ENCODE measurements at regions not wholly inside any gene's neighbourhood (a gene's known extent, or its start where the extent isn't known, plus 50 kb on each side); places are given as distances from the start of the nearest gene placed in this dataset.
"Not testable (repeated sequence)": the region's sequence is repeated elsewhere in the genome, so short reads cannot be mapped to it uniquely, and the experiment has no call there.

GRCh38 chr6:144434308-144434990 lies 149.3 kb downstream of the UTRN start:
- DNase-seq (ENCODE audit: low read depth): no peak

GRCh38 chr6:144435602-144436426 lies 150.7 kb downstream of the UTRN start:
- no peak for DNase-seq (ENCODE audit: low read depth)

- no peak for DNase-seq (ENCODE audit: low read depth)
Measured at GRCh38 chr6:144437105-144437504, 152.0 kb downstream of the UTRN start.

GRCh38 chr6:144438103-144438502 lies 153.0 kb downstream of the UTRN start:
- no peak for DNase-seq (ENCODE audit: low read depth)

GRCh38 chr6:144439016-144439415 lies 153.9 kb downstream of the UTRN start:
- DNase-seq (ENCODE audit: low read depth): no peak

- not testable (repeated sequence) for DNase-seq (ENCODE audit: low read depth)
Measured at GRCh38 chr6:144441801-144442200, 156.7 kb downstream of the UTRN start.

- DNase-seq (ENCODE audit: low read depth): no peak
Measured at GRCh38 chr6:144443157-144443556, 158.0 kb downstream of the UTRN start.

- DNase-seq (ENCODE audit: low read depth): no peak
Measured at GRCh38 chr6:144447472-144447871, 162.3 kb downstream of the UTRN start.

GRCh38 chr6:144449218-144449617 lies 164.1 kb downstream of the UTRN start:
- DNase-seq (ENCODE audit: low read depth): no peak

GRCh38 chr6:144449911-144450597 lies 164.9 kb downstream of the UTRN start:
- no peak for DNase-seq (ENCODE audit: low read depth)

- DNase-seq (ENCODE audit: low read depth): no peak
Measured at GRCh38 chr6:144460327-144461095, 175.4 kb downstream of the UTRN start.

- no peak for DNase-seq (ENCODE audit: low read depth)
Measured at GRCh38 chr6:144462058-144462457, 176.9 kb downstream of the UTRN start.

GRCh38 chr6:144466716-144467115 lies 181.6 kb downstream of the UTRN start:
- DNase-seq (ENCODE audit: low read depth): no peak

GRCh38 chr6:144467172-144467762 lies 182.1 kb downstream of the UTRN start:
- DNase-seq (ENCODE audit: low read depth): no peak

- DNase-seq (ENCODE audit: low read depth): no peak
Measured at GRCh38 chr6:144467921-144468320, 182.8 kb downstream of the UTRN start.

- DNase-seq (ENCODE audit: low read depth): peak; percentile 14
Measured at GRCh38 chr6:144468709-144469108, 183.6 kb downstream of the UTRN start.

GRCh38 chr6:144469144-144469575 lies 184.0 kb downstream of the UTRN start:
- DNase-seq (ENCODE audit: low read depth): no peak

- DNase-seq (ENCODE audit: low read depth): not testable (repeated sequence)
Measured at GRCh38 chr6:144470201-144470600, 185.1 kb downstream of the UTRN start.

- DNase-seq (ENCODE audit: low read depth): no peak
Measured at GRCh38 chr6:144471986-144472385, 186.9 kb downstream of the UTRN start.

GRCh38 chr6:144474290-144474689 lies 189.2 kb downstream of the UTRN start:
- no peak for DNase-seq (ENCODE audit: low read depth)

- DNase-seq (ENCODE audit: low read depth): no peak
Measured at GRCh38 chr6:144474904-144475303, 189.8 kb downstream of the UTRN start.

GRCh38 chr6:144475411-144475810 lies 190.3 kb downstream of the UTRN start:
- DNase-seq (ENCODE audit: low read depth): no peak
